NCI-H774 (cell line): ENCODE measurements at regions not wholly inside any gene's neighbourhood (a gene's known extent, or its start where the extent isn't known, plus 50 kb on each side); places are given as distances from the start of the nearest gene placed in this dataset.
"Not testable (repeated sequence)": the region's sequence is repeated elsewhere in the genome, so short reads cannot be mapped to it uniquely, and the experiment has no call there.

Experiments used
- DNase-seq: peaks from one replicate; lab custom pipeline; 2025; lab: John Stamatoyannopoulos, UW

GRCh38 chr21:25487046-25487594 is 120.2 kb downstream of the MRPL39 start:
- DNase-seq: no peak

GRCh38 chr21:25485914-25486313 is 121.4 kb downstream of the MRPL39 start:
- DNase-seq: no peak

GRCh38 chr21:25467896-25468295 is 139.4 kb downstream of the MRPL39 start:
- DNase-seq: no peak

GRCh38 chr21:25467071-25467470 is 140.2 kb downstream of the MRPL39 start:
- not testable (repeated sequence) for DNase-seq

GRCh38 chr21:25466470-25466869 is 140.8 kb downstream of the MRPL39 start:
- no peak for DNase-seq

- no peak for DNase-seq
Observed at GRCh38 chr21:25465263-25465662, 142.0 kb downstream of the MRPL39 start.

- DNase-seq: no peak
Observed at GRCh38 chr21:25464275-25464674, 143.0 kb downstream of the MRPL39 start.

GRCh38 chr21:25462517-25462971 is 144.7 kb downstream of the MRPL39 start:
- no peak for DNase-seq

- DNase-seq: no peak
Observed at GRCh38 chr21:25461725-25462124, 145.6 kb downstream of the MRPL39 start.

- no peak for DNase-seq
Observed at GRCh38 chr21:25459993-25460392, 147.3 kb downstream of the MRPL39 start.

GRCh38 chr21:25459365-25459764 is 147.9 kb downstream of the MRPL39 start:
- DNase-seq: no peak

- DNase-seq: no peak
Observed at GRCh38 chr21:25458484-25458883, 148.8 kb downstream of the MRPL39 start.

GRCh38 chr21:25457946-25458345 is 149.3 kb downstream of the MRPL39 start:
- DNase-seq: no peak

GRCh38 chr21:25457411-25457810 is 149.9 kb downstream of the MRPL39 start:
- DNase-seq: no peak

- no peak for DNase-seq
Observed at GRCh38 chr21:25456672-25457071, 150.6 kb downstream of the MRPL39 start.

- no peak for DNase-seq
Observed at GRCh38 chr21:25453524-25453923, 153.8 kb downstream of the MRPL39 start.

- no peak for DNase-seq
Observed at GRCh38 chr21:25449950-25450349, 157.3 kb downstream of the MRPL39 start.

GRCh38 chr21:25441835-25442234 is 165.4 kb downstream of the MRPL39 start:
- peak; percentile 29 for DNase-seq

GRCh38 chr21:25437465-25437864 is 169.8 kb downstream of the MRPL39 start:
- DNase-seq: not testable (repeated sequence)

GRCh38 chr21:25428537-25428936 is 178.7 kb downstream of the MRPL39 start:
- DNase-seq: no peak

GRCh38 chr21:25427828-25428227 is 179.5 kb downstream of the MRPL39 start:
- no peak for DNase-seq

GRCh38 chr21:25426580-25426979 is 180.7 kb downstream of the MRPL39 start:
- DNase-seq: no peak

- no peak for DNase-seq
Observed at GRCh38 chr21:25425156-25425555, 182.1 kb downstream of the MRPL39 start.

GRCh38 chr21:25424634-25425033 is 182.6 kb downstream of the MRPL39 start:
- DNase-seq: no peak

- no peak for DNase-seq
Observed at GRCh38 chr21:25424048-25424447, 183.2 kb downstream of the MRPL39 start.
